WTC11 (cell line): ENCODE measurements at regions not wholly inside any gene's neighbourhood (a gene's known extent, or its start where the extent isn't known, plus 50 kb on each side); places are given as distances from the start of the nearest gene placed in this dataset.

Source experiments
- ATAC-seq: fragments of 200-7000 bp; cut with Tn5 transposase; 2 replicates; pipeline ENCODE4 v1.10.0; 2021; ENCODE audit warnings: mild to moderate bottlenecking, moderate library complexity
- CTCF ChIA-PET: fragments of 300-600 bp; sonication (Branson Sonifier 250); formaldehyde crosslinking; loops from one replicate; lab custom pipeline; 2021; ENCODE audit warnings: antibody characterized with exemption; lab: Charles Lee
- POLR2A ChIA-PET: fragments of 350-600 bp; sonication (Branson Sonifier 250); formaldehyde crosslinking; loops from one replicate; lab custom pipeline; 2021; ENCODE audit warnings: antibody characterized with exemption; lab: Charles Lee
- DNase-seq: peaks from one replicate; pipeline ENCODE4 v3.0.0; 2021; ENCODE audit warnings: low spot score
- H3K27ac Mint-ChIP-seq: 2 replicates; pipeline ENCODE4 v1.8.0; 2021; ENCODE audit warnings: mixed read lengths
- H3K27me3 Mint-ChIP-seq: 2 replicates; pipeline ENCODE4 v1.8.0; 2021; ENCODE audit warnings: low read depth, mild to moderate bottlenecking, moderate library complexity, mixed read lengths
- H3K36me3 Mint-ChIP-seq: 2 replicates; pipeline ENCODE4 v1.8.0; 2021; ENCODE audit warnings: mixed read lengths
- H3K4me1 Mint-ChIP-seq: 2 replicates; pipeline ENCODE4 v1.8.0; 2022; ENCODE audit warnings: mixed read lengths
- H3K4me3 Mint-ChIP-seq: 2 replicates; pipeline ENCODE4 v1.8.0; 2021; ENCODE audit warnings: mild to moderate bottlenecking, moderate library complexity, mixed read lengths
- H3K9me3 Mint-ChIP-seq: 2 replicates; pipeline ENCODE4 v1.8.0; 2021; ENCODE audit warnings: mixed read lengths
- CREM ChIP-seq: sonication (generic); formaldehyde crosslinking; IDR thresholded peaks from 2 replicates; pipeline ENCODE4 v1.8.1; 2022; ENCODE audit warnings: mild to moderate bottlenecking, missing genetic modification reagents, moderate library complexity
- ETV6 ChIP-seq: sonication (generic); formaldehyde crosslinking; IDR thresholded peaks from 2 replicates; pipeline ENCODE4 v1.8.1; 2022; ENCODE audit warnings: mild to moderate bottlenecking, missing genetic modification reagents
- FOXP1 ChIP-seq: sonication (generic); formaldehyde crosslinking; IDR thresholded peaks from 2 replicates; pipeline ENCODE4 v1.8.0; 2022; ENCODE audit warnings: missing genetic modification reagents, mild to moderate bottlenecking, moderate library complexity, borderline replicate concordance
- FOXP4 ChIP-seq: sonication (generic); formaldehyde crosslinking; IDR thresholded peaks from 2 replicates; pipeline ENCODE4 v1.8.0; 2022; ENCODE audit warnings: mild to moderate bottlenecking, missing genetic modification reagents
- GTF2I ChIP-seq: fragments of 250-450 bp; sonication (Bioruptor Pico); conservative IDR thresholded peaks from 2 replicates; pipeline ENCODE4 v1.4.0; 2021; ENCODE audit warnings: mild to moderate bottlenecking
- JUN ChIP-seq: sonication (generic); formaldehyde crosslinking; IDR thresholded peaks from 2 replicates; pipeline ENCODE4 v1.8.0; 2023; ENCODE audit warnings: mild to moderate bottlenecking, missing genetic modification reagents
- KAT7 ChIP-seq: sonication (generic); formaldehyde crosslinking; IDR thresholded peaks from 2 replicates; pipeline ENCODE4 v1.8.1; 2023; ENCODE audit warnings: missing genetic modification reagents, mild to moderate bottlenecking, borderline replicate concordance
- USF1 ChIP-seq: sonication (generic); formaldehyde crosslinking; IDR thresholded peaks from 2 replicates; pipeline ENCODE4 v1.8.0; 2022; ENCODE audit warnings: mild to moderate bottlenecking, missing genetic modification reagents
- ZBTB21 ChIP-seq: sonication (generic); formaldehyde crosslinking; IDR thresholded peaks from 2 replicates; pipeline ENCODE4 v1.8.1; 2023; ENCODE audit warnings: mild to moderate bottlenecking, missing genetic modification reagents, borderline replicate concordance
- ZNF396 ChIP-seq: fragments of 250-450 bp; sonication (Bioruptor Pico); IDR thresholded peaks from 2 replicates; pipeline ENCODE4 v1.8.0; 2021; ENCODE audit warnings: mild to moderate bottlenecking, moderate library complexity, borderline replicate concordance
- ZNF532 ChIP-seq: fragments of 250-450 bp; sonication (Bioruptor Pico); IDR thresholded peaks from 2 replicates; pipeline ENCODE4 v1.9.0; 2021; ENCODE audit warnings: mild to moderate bottlenecking, borderline replicate concordance
- ZSCAN18 ChIP-seq: fragments of 250-450 bp; sonication (Bioruptor Pico); IDR thresholded peaks from 2 replicates; pipeline ENCODE4 v2.1.2; 2022; ENCODE audit warnings: mild to moderate bottlenecking, moderate library complexity

GRCh38 chr5:54753034-54753433 is 232.4 kb downstream of the ESM1 start (continued):
- TF ChIP-seq FOXP1 (no peak), JUN (CRISPR knock-in tag) (no peak), ZNF396 (CRISPR knock-in tag) (no peak), ETV6 (CRISPR knock-in tag) (no peak), FOXP4 (CRISPR knock-in tag) (no peak)

- H3K4me3 Mint-ChIP-seq = no peak overlapping the region
- TF ChIP-seq GTF2I (no peak), CREM (CRISPR knock-in tag) (no peak), KAT7 (CRISPR knock-in tag) (no peak), ZSCAN18 (CRISPR knock-in tag) (no peak), ETV6 (CRISPR knock-in tag) (no peak)
- TF ChIP-seq, all 79 proteins: peak for 0
- ATAC-seq (no peak), DNase-seq (no peak)
- H3K27ac Mint-ChIP-seq = no peak overlapping the region
- no peaks in the 10 kb centered on the region for H3K36me3 Mint-ChIP-seq
- peaks cover 11% of the 10 kb centered on the region for H3K4me1 Mint-ChIP-seq
- no peaks in the 10 kb centered on the region for H3K27me3 Mint-ChIP-seq
- H3K9me3 Mint-ChIP-seq = peaks cover 5% of the 10 kb centered on the region; the same call in 1 of the 2 replicates
- ChIA-PET CTCF (no interaction called here), POLR2A (no interaction called here)
These were observed 231.0 kb downstream of the SNX18 start for GRCh38 chr5:54748527-54748926.

- H3K9me3 Mint-ChIP-seq = peaks cover 5% of the 10 kb centered on the region; the same call in 1 of the 2 replicates
- H3K27me3 Mint-ChIP-seq = no peaks in the 10 kb centered on the region
- no peak for ATAC-seq
- CTCF ChIA-PET = no interaction called here
- peaks cover 21% of the 10 kb centered on the region for H3K4me1 Mint-ChIP-seq
- H3K4me3 Mint-ChIP-seq = no peak overlapping the region
- no peaks in the 10 kb centered on the region for H3K36me3 Mint-ChIP-seq
- TF ChIP-seq ZBTB21 (CRISPR knock-in tag) (no peak), ZNF532 (CRISPR knock-in tag) (no peak), USF1 (no peak)
- TF ChIP-seq, all 79 proteins: peak for 0
- no peak for DNase-seq
- H3K27ac Mint-ChIP-seq = no peak overlapping the region
- POLR2A ChIA-PET = no interaction called here
These were observed 229.3 kb downstream of the SNX18 start for GRCh38 chr5:54746777-54747398.
